HG02763 (cell line): ENCODE measurements at regions not wholly inside any gene's neighbourhood (a gene's known extent, or its start where the extent isn't known, plus 50 kb on each side); places are given as distances from the start of the nearest gene placed in this dataset.

Experiments
- ATAC-seq: cut with Tn5 transposase; IDR thresholded peaks from one replicate; pipeline ENCODE4 v1.9.1; 2021; ENCODE audit warnings: mild to moderate bottlenecking, moderate library complexity; ENCODE audit not compliant: unreplicated experiment

- no peak for ATAC-seq
Measured at GRCh38 chr5:148708854-148709253, 54.5 kb upstream of the HTR4 start.

DNA sequence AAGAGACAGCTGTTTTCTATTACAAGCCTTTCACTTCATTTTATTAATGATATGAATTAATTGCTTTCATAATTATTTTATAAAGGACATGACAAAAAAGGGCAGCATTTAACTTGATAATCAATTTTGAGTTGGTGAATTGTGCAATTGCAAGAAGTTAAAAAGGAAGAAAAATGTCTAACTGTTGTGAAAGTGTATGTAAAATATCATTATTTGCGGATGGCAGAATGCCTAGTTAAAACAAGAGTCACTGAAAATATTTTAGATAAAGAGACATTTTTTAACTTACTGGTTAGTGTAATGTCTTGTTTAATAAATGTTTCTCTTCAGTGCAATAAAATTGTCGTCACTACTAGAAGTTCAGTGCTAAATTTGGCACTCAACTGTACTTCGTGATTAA, 57.6 kb upstream of the HTR4 start:
- ATAC-seq = no peak

DNA sequence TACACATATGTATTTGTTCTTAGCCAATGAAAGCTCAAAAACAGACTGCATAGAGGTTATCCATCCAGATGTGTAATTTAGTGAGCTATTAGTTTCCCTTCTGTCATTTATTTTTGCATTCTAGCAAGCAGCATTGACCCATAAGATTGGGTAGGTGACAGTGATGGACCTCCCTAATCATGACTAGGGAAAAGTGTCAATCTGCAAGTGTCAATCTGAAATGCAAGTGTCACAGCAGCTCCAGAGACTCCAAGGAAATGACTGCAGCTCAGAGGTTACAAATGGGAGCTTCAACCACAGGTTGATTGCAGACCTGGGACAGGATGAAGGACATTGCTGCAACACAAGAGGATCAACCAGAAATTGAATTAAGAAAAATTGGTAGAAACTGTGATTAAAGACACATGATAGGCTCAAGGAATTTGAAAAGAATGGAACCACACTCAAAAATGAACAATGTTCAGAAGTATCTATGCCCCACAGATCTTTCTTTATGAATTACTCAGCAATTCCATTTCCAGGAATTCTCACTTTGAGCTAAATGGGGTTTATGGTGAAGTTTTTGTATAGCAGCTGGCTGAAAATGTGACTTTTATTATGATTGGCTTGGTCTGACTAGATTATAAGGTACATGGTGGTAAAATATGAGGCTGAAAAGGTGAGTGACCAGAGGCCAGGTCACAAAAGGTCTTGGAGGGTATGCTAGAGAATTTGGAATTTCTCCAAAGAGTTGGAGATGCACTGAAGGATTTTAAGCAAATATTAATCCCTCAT, 59.6 kb upstream of the HTR4 start:
- ATAC-seq = no peak

GRCh38 chr5:148716716-148717115, 62.4 kb upstream of the HTR4 start:
- no peak for ATAC-seq

DNA sequence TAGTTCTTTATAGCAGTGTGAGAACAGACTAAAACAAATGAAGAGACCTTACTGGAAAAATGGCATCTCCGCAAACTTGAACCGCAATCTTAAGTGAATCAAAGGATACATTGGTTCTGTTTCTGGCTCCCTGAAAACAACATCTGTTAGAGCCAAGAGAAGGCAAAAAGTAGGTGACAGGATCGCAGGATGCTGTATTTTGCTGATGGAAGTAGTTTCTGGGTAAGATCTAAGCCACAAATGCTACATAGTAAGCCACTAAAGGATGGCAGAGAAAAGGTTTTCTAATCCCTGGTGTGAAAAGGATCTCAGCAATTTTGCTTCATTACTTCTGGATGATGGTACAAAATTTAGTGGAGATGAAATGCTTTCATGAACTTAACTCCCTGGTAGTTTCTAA, 63.3 kb upstream of the HTR4 start:
- ATAC-seq = no peak

- no peak for ATAC-seq
Measured at GRCh38 chr5:148719605-148720004, 65.3 kb upstream of the HTR4 start.

DNA sequence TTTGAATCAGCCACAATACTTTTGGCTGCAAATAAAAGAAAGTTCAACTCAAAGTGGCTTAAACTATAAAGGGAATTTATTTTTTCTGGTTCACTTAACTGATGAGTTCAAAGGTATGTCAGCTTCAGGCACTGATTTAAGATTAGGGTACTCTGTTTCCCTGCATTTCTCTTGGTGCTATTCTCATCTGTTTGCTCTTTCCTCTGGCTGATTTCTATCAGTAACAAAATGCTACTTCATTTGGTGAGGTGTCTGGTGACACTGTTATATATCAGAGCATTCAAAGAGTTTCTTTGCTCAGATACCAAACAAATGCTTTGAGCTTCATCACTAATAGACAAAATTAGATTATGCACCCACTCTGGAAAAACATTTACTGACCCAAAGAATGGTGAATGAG, 65.9 kb upstream of the HTR4 start:
- no peak for ATAC-seq

- no peak for ATAC-seq
Measured at GRCh38 chr5:148723143-148723542, 68.8 kb upstream of the HTR4 start.

DNA sequence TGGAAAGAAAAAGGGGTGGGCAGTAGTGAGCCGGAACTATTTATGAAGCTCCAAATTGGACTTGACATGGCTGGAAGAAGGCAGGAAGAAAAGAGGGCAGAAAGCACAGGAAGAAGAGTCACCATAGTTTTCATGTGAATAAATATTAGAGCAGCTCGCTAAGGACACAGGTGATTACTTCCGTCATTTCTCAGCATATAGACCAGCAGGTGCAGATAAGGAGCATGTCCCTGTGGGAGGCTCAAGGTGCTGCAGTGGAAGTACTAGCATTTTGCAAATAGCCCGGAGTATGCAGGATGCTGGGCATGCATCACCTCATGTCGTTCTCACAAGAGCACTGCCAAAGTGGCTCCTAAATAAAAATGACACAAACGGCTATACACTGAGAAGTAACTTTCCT, 71.3 kb upstream of the HTR4 start:
- no peak for ATAC-seq

GRCh38 chr5:148729182-148729581, 74.9 kb upstream of the HTR4 start:
- no peak for ATAC-seq

DNA sequence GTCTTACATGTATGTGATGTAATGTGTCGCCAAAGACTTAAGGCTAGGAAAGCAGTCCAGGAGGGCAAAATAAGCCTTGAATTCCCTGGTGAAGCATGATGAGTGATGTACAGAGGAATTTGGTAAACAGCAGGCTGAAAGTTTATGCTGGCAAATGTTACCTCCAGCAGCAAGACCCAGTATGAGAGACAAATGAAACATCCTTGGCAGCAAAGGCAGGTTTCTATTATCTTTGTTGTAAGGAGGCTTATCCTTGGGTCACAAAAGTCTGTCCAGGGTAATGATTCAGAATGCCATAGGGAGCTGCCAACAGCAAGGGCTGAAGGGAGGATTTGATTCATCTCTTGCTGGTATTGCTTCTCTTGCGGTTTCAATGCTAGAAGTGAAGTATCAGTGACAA, 75.9 kb upstream of the HTR4 start:
- no peak for ATAC-seq

DNA sequence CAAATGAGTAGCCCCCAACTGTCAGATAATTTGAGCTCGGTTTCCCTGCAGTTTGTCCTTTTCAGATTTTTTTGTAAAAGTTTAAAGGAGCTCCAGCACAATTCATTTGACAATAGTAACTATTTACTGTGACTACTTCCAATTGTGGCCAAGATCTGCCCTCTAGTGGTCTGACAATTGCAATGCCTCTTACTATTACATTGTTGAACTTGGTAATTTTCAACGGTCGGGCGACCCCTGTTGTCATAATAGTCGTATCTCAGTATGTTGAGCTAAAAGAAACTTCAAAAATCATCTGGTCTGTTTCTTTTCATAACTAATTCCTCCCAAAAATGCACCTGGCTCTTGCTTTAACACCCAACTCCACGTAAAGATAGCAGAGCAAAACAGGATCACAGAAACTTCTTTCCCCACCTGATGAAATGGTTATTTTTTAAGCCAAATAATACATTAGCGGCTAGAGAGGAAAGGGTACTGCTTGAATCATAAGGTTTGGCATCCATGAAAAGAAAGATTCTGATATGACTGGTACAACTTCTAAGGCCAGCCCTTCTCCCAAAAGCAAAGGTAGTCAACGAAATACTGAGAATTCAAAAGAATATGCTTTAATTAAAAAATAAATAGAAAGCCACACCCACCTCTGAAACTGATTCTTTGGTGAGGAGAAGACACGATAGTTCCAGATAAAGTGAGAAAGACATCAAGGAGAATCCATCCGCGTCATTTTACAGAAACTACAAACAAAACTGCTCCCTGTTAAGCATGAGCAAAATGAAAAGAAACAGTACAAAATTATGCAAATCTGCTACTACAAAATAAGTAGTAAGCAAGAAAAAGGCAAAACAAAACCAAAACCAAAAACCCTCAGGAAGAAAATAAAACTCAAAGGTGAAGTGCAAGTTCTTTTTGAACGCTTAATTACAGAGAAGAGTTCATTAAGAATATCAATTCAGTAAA, 76.9 kb upstream of the HTR4 start:
- ATAC-seq = peak; percentile 89

- no peak for ATAC-seq
Measured at GRCh38 chr5:148732692-148733091, 78.4 kb upstream of the HTR4 start.

GRCh38 chr5:148733601-148734438, 79.5 kb upstream of the HTR4 start:
- ATAC-seq = peak; percentile 38

GRCh38 chr5:148734518-148734917, 80.2 kb upstream of the HTR4 start:
- no peak for ATAC-seq

- ATAC-seq = no peak
Measured at GRCh38 chr5:148735301-148735835, 81.0 kb upstream of the HTR4 start.

GRCh38 chr5:148739023-148739422, 84.7 kb upstream of the HTR4 start:
- ATAC-seq = no peak

- no peak for ATAC-seq
Measured at GRCh38 chr5:148739524-148739923, 85.2 kb upstream of the HTR4 start.

DNA sequence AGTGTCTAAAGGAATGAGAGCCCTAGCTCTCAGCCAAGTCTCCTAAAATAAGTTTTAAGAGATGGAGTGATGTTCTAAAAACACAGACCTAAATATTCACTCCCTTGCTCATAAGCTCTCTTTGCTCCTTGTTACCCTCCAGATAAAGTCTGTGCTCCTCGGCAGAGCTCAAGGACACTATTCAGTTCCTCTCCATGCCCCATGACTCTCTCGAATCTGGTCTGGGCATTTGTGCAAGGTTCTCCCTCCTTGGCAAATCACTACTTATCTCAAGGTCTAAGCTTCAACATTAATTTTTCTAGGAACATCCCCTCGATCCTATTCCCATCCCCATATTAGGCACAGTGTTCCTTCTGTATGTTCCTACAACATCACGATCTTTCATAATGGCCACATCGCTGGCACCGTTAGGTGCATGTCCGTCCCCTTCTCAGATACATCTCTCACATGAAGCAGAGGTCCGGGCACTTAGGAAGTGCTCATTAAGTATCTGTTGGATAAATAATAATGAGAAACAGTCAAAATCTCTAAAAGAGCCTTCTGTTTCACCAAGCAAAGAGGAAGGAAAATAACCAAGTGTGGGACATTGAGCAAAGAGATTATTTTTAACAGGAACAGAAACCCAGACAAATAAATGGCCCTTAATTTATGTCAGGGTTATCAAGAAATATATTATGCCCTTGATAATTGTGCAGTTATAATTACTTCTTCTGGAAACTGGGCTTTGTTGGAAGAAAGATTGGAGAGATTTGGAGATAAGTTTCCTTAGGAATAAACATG, 85.9 kb upstream of the HTR4 start:
- no peak for ATAC-seq
